Astrocyte (in vitro differentiated cells and primary cell): ENCODE measurements at regions not wholly inside any gene's neighbourhood (a gene's known extent, or its start where the extent isn't known, plus 50 kb on each side); places are given as distances from the start of the nearest gene placed in this dataset.

ENCODE experiments used
- CTCF ChIP-seq: IDR thresholded peaks from 2 replicates; pipeline ENCODE4 v1.5.1; 2011; ENCODE audit warnings: low read depth, mild to moderate bottlenecking, inconsistent platforms, low read length, moderate library complexity; ENCODE audit not compliant: insufficient read depth
- EZH2 ChIP-seq: IDR thresholded peaks from 2 replicates; pipeline ENCODE4 v1.6.1; 2012; ENCODE audit warnings: mild to moderate bottlenecking, low read length, inconsistent platforms; ENCODE audit not compliant: insufficient read depth

GRCh38 chr3:124658270-124658669 lies 72.0 kb upstream of the UMPS start:
- TF ChIP-seq CTCF (no peak), EZH2 (no peak)
